ENCODE measurements at regions not wholly inside any gene's neighbourhood (a gene's known extent, or its start where the extent isn't known, plus 50 kb on each side); places are given as distances from the start of the nearest gene placed in this dataset.
"Not testable (repeated sequence)": the region's sequence is repeated elsewhere in the genome, so short reads cannot be mapped to it uniquely, and the experiment has no call there.

- FAIRE-seq (no peak), DNase-seq (ENCODE audit: insufficient read length, low spot score) (no peak)
- TF ChIP-seq CTCF (IDR thresholded peaks at IDR 0.05; ENCODE audit: insufficient read depth, missing control alignments): no peak
These were observed 75.7 kb upstream of the PPM1H start for GRCh38 chr12:63010698-63011097.

GRCh38 chr12:63008372-63008771, 73.4 kb upstream of the PPM1H start:
- DNase-seq (ENCODE audit: insufficient read length, low spot score) (no peak), FAIRE-seq (no peak)
- no peak for TF ChIP-seq CTCF (IDR thresholded peaks at IDR 0.05; ENCODE audit: insufficient read depth, missing control alignments)

GRCh38 chr12:63007726-63008125, 72.8 kb upstream of the PPM1H start:
- no peak for TF ChIP-seq CTCF (IDR thresholded peaks at IDR 0.05; ENCODE audit: insufficient read depth, missing control alignments)
- no peak for DNase-seq (ENCODE audit: insufficient read length, low spot score)
- no peak for FAIRE-seq

GRCh38 chr12:63006536-63006935, 71.6 kb upstream of the PPM1H start:
- DNase-seq (ENCODE audit: insufficient read length, low spot score) (no peak), FAIRE-seq (no peak)
- no peak for TF ChIP-seq CTCF (IDR thresholded peaks at IDR 0.05; ENCODE audit: insufficient read depth, missing control alignments)

- FAIRE-seq: no peak
- no peak for DNase-seq (ENCODE audit: insufficient read length, low spot score)
- TF ChIP-seq CTCF (IDR thresholded peaks at IDR 0.05; ENCODE audit: insufficient read depth, missing control alignments): no peak
These were observed 70.4 kb upstream of the PPM1H start for GRCh38 chr12:63005382-63005781.

GRCh38 chr12:63003223-63003819, 68.4 kb upstream of the PPM1H start:
- FAIRE-seq (no peak), DNase-seq (ENCODE audit: insufficient read length, low spot score) (no peak)
- no peak for TF ChIP-seq CTCF (IDR thresholded peaks at IDR 0.05; ENCODE audit: insufficient read depth, missing control alignments)

GRCh38 chr12:63002059-63002458, 67.1 kb upstream of the PPM1H start:
- not testable (repeated sequence) for FAIRE-seq; DNase-seq (ENCODE audit: insufficient read length, low spot score)

- FAIRE-seq: no peak
These were observed 63.5 kb upstream of the PPM1H start for GRCh38 chr12:62998454-62998853.

More at GRCh38 chr12:62998454-62998853, 63.5 kb upstream of the PPM1H start:
- TF ChIP-seq CTCF (IDR thresholded peaks at IDR 0.05; ENCODE audit: insufficient read depth, missing control alignments): no peak
- no peak for DNase-seq (ENCODE audit: insufficient read length, low spot score)

All from D721Med (cell line).